RWPE1 (cell line): ENCODE measurements at regions not wholly inside any gene's neighbourhood (a gene's known extent, or its start where the extent isn't known, plus 50 kb on each side); places are given as distances from the start of the nearest gene placed in this dataset.
"Not testable (repeated sequence)": the region's sequence is repeated elsewhere in the genome, so short reads cannot be mapped to it uniquely, and the experiment has no call there.

Experiments
- CTCF ChIA-PET: fragments of 350-600 bp; sonication (Branson Sonifier 250); formaldehyde crosslinking; extraction: SDS; loops from one replicate; lab custom pipeline; 2021; lab: Yijun Ruan, JAX
- POLR2A ChIA-PET: fragments of 400-600 bp; formaldehyde crosslinking; extraction: SDS; loops from one replicate; lab custom pipeline; 2020; ENCODE audit warnings: antibody characterized with exemption; ENCODE audit not compliant: low non-redundant PET; lab: Yijun Ruan, JAX
- DNase-seq: peaks from one replicate; pipeline ENCODE4 v3.0.0; 2012; ENCODE audit warnings: low spot score
- H3K27ac ChIP-seq: fragments of 450-650 bp; 2 replicates; pipeline ENCODE4 v1.5.1; 2017
- TF ChIP-seq, protein P1 (sequence below): fragments of 450-650 bp; conservative IDR thresholded peaks from 2 replicates; pipeline ENCODE4 v1.5.1; 2017; ENCODE audit warnings: low read depth, mild to moderate bottlenecking

DNA sequence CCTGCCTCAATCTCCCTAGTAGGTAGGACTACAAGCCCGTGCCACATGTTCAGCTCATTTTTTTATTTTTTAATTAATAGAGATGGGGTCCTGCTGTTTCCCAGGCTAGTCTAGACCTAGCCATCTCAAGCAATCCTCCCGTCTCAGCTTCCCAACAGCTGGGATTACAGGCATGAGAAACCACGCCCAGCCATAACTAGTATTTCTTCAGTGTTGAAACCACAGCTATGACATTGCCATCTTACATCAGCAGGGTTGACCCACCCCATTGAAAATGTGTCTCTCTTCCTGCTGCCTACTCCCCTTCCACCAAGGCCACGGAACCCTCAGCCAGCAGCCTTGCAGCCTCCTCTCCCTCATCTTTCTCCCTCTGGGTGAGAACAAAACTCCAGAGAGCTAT lies 62.1 kb upstream of the ZNF746 start:
- POLR2A ChIA-PET = no interaction called here
- TF ChIP-seq, protein P1, sequence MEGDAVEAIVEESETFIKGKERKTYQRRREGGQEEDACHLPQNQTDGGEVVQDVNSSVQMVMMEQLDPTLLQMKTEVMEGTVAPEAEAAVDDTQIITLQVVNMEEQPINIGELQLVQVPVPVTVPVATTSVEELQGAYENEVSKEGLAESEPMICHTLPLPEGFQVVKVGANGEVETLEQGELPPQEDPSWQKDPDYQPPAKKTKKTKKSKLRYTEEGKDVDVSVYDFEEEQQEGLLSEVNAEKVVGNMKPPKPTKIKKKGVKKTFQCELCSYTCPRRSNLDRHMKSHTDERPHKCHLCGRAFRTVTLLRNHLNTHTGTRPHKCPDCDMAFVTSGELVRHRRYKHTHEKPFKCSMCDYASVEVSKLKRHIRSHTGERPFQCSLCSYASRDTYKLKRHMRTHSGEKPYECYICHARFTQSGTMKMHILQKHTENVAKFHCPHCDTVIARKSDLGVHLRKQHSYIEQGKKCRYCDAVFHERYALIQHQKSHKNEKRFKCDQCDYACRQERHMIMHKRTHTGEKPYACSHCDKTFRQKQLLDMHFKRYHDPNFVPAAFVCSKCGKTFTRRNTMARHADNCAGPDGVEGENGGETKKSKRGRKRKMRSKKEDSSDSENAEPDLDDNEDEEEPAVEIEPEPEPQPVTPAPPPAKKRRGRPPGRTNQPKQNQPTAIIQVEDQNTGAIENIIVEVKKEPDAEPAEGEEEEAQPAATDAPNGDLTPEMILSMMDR = no peak
- no peak overlapping the region; the same call in 1 of the 2 replicates for H3K27ac ChIP-seq
- DNase-seq = peak; percentile 10
- CTCF ChIA-PET = interaction anchor here (0.7 kb wide), 1 partner anchor 1019 kb away, joined by 10 read pairs; no protein-coding TSS in a partner anchor

DNA sequence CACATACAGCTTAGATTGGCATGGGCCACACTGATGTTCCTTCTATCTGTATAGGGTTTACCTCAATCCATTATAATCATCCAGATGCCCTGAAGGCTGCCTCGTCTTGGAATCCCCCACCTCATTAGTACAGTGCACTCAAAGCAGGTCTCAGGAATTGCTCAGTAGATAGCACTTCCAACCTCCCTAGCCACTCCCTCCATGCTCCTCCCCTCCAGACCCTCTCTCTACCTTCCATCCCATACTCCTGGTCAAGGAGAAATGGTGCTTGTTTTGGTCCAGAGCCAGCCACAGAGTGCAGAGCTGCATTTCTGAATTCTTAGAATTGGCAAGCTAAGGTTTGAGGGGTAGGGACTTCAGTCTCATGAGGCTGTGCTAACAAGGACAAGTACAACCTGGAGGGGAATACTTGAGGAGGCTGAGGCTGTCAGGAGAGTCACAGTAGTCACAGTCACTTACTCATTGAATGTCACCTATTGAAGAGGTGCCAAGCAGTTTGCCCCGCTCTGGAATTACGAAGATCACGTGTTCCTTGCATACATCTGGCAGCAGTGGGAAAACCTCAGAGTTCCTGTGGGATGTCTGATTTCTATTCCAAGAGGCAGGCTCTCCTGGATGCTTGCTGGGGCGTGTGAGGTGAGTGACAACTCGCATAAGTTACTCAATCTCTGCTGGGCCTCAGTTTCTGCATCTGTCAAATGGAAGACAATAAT lies 60.7 kb upstream of the ZNF746 start:
- ChIA-PET CTCF (interaction anchor here (0.6 kb wide), 1 partner anchor 29 kb away, joined by 3 read pairs; no protein-coding TSS in a partner anchor), POLR2A (no interaction called here)
- TF ChIP-seq, protein P1 = no peak
- DNase-seq = peak; percentile 46
- H3K27ac ChIP-seq = peak overlapping the region; percentile 55

DNA sequence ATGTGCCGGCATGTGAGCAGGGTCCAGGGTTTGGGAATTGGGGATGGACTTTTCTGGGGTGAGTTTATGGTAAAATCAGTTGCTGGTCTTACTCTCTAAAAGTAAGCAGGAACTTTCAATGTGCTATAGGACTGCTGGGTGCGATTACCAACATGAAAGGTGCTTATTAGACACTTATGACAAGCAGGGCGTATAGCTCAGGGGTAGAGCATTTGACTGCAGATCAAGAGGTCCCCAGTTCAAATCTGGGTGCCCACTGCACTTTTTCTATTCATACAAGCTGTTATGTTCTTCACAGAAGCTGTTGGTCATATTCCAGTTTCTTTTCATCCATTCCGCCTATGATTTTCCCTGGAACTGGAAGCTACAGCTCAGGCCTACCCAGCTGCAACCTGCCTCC lies 58.9 kb upstream of the ZNF746 start:
- CTCF ChIA-PET, POLR2A ChIA-PET, DNase-seq, H3K27ac ChIP-seq: not testable (repeated sequence)

DNA sequence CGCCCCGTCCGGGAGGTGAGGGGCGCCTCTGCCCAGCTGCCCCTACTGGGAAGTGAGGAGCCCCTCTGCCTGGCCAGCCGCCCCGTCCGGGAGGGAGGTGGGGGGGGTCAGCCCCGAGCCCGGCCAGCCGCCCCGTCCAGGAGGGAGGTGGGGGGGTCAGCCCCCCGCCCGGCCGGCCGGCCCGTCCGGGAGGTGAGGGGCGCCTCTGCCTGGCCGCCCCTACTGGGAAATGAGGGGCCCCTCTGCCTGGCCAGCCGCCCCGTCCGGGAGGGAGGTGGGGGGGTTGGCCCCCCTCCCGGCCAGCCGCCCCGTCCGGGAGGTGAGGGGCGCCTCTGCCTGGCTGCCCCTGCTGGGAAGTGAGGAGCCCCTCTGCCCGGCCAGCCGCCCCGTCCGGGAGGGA lies 57.2 kb upstream of the ZNF746 start:
- DNase-seq, CTCF ChIA-PET, POLR2A ChIA-PET, H3K27ac ChIP-seq: not testable (repeated sequence)

DNA sequence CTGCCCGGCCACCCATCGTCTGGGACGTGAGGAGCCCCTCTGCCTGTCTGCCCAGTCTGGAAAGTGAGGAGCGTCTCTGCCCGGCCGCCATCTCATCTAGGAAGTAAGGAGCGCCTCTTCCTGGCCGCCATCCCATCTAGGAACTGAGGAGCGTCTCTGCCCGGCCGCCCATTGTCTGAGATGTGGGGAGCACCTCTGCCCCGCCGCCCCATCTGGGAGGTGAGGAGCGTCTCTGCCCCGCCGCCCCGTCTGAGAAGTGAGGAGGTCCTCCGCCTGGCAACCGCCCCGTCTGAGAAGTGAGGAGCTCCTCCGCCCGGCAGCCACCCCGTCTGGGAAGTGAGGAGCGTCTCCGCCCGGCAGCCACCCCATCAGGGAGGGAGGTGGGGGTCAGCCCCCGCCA lies 56.4 kb upstream of the ZNF746 start:
- POLR2A ChIA-PET, H3K27ac ChIP-seq, DNase-seq, CTCF ChIA-PET: not testable (repeated sequence)

DNA sequence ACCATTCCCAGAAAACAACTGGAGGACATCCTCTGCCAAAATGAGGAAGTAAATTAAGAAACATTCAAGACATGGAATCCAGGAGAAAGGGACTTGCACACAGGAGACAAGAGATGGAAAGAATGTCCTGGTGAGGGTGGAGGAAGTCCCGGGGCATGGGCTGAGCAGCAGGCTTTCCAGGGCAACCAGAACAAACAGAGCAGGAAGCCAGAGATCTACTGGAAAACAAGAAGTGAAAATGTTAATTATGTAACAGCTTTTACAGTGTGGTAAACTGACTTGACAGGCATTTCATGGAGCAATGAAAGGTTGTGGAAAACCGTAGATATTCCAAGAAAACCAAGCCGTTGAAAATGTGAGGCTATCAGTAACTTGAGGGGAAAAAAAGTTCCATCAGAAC lies 55.2 kb upstream of the ZNF746 start:
- ChIA-PET POLR2A (no interaction called here), CTCF (no interaction called here)
- no peak overlapping the region for H3K27ac ChIP-seq
- TF ChIP-seq, protein P1 = no peak
- DNase-seq = no peak
